Neural cell (in vitro differentiated cells): ENCODE measurements at regions not wholly inside any gene's neighbourhood (a gene's known extent, or its start where the extent isn't known, plus 50 kb on each side); places are given as distances from the start of the nearest gene placed in this dataset.

Experiments used
- H2AFZ ChIP-seq: fragments of 200-600, 300-800 bp; sonication (generic), shearing (Covaris generic); 2 replicates; pipeline ENCODE4 v1.6.0; 2014; ENCODE audit warnings: low read depth, mild to moderate bottlenecking, antibody characterized with exemption, low read length, moderate library complexity
- H3F3A ChIP-seq: fragments of 200-600 bp; shearing (Covaris generic); 2 replicates; pipeline ENCODE4 v1.6.1; 2016; ENCODE audit warnings: mild to moderate bottlenecking, moderate library complexity, mixed read lengths, antibody characterized with exemption, low read length; ENCODE audit not compliant: insufficient read depth, poor library complexity, severe bottlenecking
- H3K27ac ChIP-seq: fragments of 200-600, 300-800 bp; sonication (generic), shearing (Covaris generic); 2 replicates; pipeline ENCODE4 v1.5.1; 2014; ENCODE audit warnings: mild to moderate bottlenecking, low read length, moderate library complexity
- H3K27me3 ChIP-seq: fragments of 300-800, 200-600 bp; sonication (generic), shearing (Covaris generic); 2 replicates; pipeline ENCODE4 v1.6.0; 2014; ENCODE audit warnings: mild to moderate bottlenecking, low read depth, low read length, moderate library complexity; ENCODE audit not compliant: insufficient read depth
- H3K36me3 ChIP-seq: fragments of 300-800, 200-600 bp; sonication (generic), shearing (Covaris generic); 2 replicates; pipeline ENCODE4 v1.5.1; 2014; ENCODE audit warnings: mild to moderate bottlenecking, antibody characterized with exemption, low read length, moderate library complexity; ENCODE audit not compliant: insufficient read depth
- H3K4me2 ChIP-seq: fragments of 300-800, 200-600 bp; sonication (generic), shearing (Covaris generic); 2 replicates; pipeline ENCODE4 v1.6.0; 2014; ENCODE audit warnings: mild to moderate bottlenecking, low read length
- H3K4me3 ChIP-seq: fragments of 300-800, 200-600 bp; sonication (generic), shearing (Covaris generic); 2 replicates; pipeline ENCODE4 v1.5.1; 2014; ENCODE audit warnings: mild to moderate bottlenecking, low read length, moderate library complexity
- H3K79me2 ChIP-seq: fragments of 200-600 bp; shearing (Covaris generic); replicated peaks from 2 replicates; pipeline ENCODE4 v1.6.0; 2014; ENCODE audit warnings: mild to moderate bottlenecking, low read length, moderate library complexity; ENCODE audit not compliant: insufficient read depth
- H3K9ac ChIP-seq: fragments of 300-800, 200-600 bp; sonication (generic), shearing (Covaris generic); 2 replicates; pipeline ENCODE4 v1.6.1; 2016; ENCODE audit warnings: mild to moderate bottlenecking, low read length, mixed read lengths
- H3K9me2 ChIP-seq: fragments of 200-600 bp; shearing (Covaris generic); 2 replicates; pipeline ENCODE4 v1.6.1; 2016; ENCODE audit warnings: mild to moderate bottlenecking, low read length, mixed read lengths; ENCODE audit not compliant: insufficient read depth
- H3K9me3 ChIP-seq: fragments of 200-600, 300-800 bp; sonication (generic), shearing (Covaris generic); 2 replicates; pipeline ENCODE4 v1.6.1; 2016; ENCODE audit warnings: mild to moderate bottlenecking, mixed run types, low read length, moderate library complexity, mixed read lengths
- H4K20me1 ChIP-seq: fragments of 200-600 bp; shearing (Covaris generic); 2 replicates; pipeline ENCODE4 v1.6.1; 2016; ENCODE audit warnings: mild to moderate bottlenecking, mixed run types; ENCODE audit not compliant: insufficient read depth
- EP300 ChIP-seq: fragments of 450-650 bp; conservative IDR thresholded peaks from 2 replicates; pipeline ENCODE4 v1.6.1; 2014; ENCODE audit warnings: antibody characterized with exemption, mild to moderate bottlenecking, moderate library complexity; ENCODE audit not compliant: poor library complexity, severe bottlenecking
- EZH2 ChIP-seq: fragments of 200-600, 300-800 bp; shearing (Covaris generic), sonication (generic); IDR thresholded peaks from 2 replicates; pipeline ENCODE4 v1.6.1; 2014; ENCODE audit warnings: antibody characterized with exemption, low read length, borderline replicate concordance, mild to moderate bottlenecking; ENCODE audit not compliant: insufficient read depth, poor library complexity, severe bottlenecking
- MXI1 ChIP-seq: fragments of 450-650 bp; conservative IDR thresholded peaks from 2 replicates; pipeline ENCODE4 v1.6.1; 2014; ENCODE audit warnings: antibody characterized with exemption, mild to moderate bottlenecking; ENCODE audit not compliant: poor library complexity, severe bottlenecking
- POLR2AphosphoS5 ChIP-seq: IDR thresholded peaks from 2 replicates; pipeline ENCODE4 v1.6.1; 2012
- RAD21 ChIP-seq: fragments of 450-650 bp; conservative IDR thresholded peaks from 2 replicates; pipeline ENCODE4 v1.6.1; 2014; ENCODE audit warnings: antibody characterized with exemption, mild to moderate bottlenecking, moderate library complexity
- SMC3 ChIP-seq: fragments of 450-650 bp; conservative IDR thresholded peaks from 2 replicates; pipeline ENCODE4 v1.6.1; 2014; ENCODE audit warnings: antibody characterized with exemption, mild to moderate bottlenecking, moderate library complexity; ENCODE audit not compliant: poor library complexity
- TAF1 ChIP-seq: IDR thresholded peaks from 2 replicates; pipeline ENCODE4 v1.6.1; 2012; ENCODE audit warnings: low read depth
- TF ChIP-seq, protein P1 (sequence below): IDR thresholded peaks from 2 replicates; pipeline ENCODE4 v1.6.1; 2012; ENCODE audit warnings: borderline replicate concordance
- TF ChIP-seq, protein P2 (sequence below): fragments of 450-650 bp; IDR thresholded peaks from 2 replicates; pipeline ENCODE4 v1.5.1; 2014; ENCODE audit warnings: antibody characterized with exemption, mild to moderate bottlenecking, moderate library complexity; ENCODE audit not compliant: poor library complexity, severe bottlenecking

DNA sequence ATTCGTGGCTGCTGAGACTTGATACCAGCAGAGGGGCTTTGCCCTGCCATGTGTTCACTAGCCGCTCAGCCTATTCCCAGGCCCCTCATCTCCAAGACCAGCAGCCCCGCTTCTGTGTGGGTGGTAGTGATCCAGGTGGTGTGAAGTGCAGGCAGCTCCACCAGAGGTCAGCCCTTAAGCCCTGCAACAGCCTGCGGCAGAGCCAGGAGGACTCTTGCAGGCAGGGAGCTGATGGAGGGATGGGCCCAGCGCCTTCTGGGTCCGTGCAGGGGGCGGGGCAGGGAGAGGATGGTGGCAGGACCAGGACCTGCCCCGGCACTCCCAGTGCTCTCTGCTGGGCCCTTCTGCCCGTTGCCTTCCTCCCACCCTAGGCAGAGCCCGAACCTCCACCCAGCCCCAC lies 162.0 kb downstream of the SH3BP4 start:
- H3K79me2 ChIP-seq = no peaks in the 10 kb centered on the region
- H3K9me2 ChIP-seq = no peaks in the 10 kb centered on the region
- no peak overlapping the region for H2AFZ ChIP-seq
- TF ChIP-seq RAD21 = no peak
- TF ChIP-seq, protein P1, sequence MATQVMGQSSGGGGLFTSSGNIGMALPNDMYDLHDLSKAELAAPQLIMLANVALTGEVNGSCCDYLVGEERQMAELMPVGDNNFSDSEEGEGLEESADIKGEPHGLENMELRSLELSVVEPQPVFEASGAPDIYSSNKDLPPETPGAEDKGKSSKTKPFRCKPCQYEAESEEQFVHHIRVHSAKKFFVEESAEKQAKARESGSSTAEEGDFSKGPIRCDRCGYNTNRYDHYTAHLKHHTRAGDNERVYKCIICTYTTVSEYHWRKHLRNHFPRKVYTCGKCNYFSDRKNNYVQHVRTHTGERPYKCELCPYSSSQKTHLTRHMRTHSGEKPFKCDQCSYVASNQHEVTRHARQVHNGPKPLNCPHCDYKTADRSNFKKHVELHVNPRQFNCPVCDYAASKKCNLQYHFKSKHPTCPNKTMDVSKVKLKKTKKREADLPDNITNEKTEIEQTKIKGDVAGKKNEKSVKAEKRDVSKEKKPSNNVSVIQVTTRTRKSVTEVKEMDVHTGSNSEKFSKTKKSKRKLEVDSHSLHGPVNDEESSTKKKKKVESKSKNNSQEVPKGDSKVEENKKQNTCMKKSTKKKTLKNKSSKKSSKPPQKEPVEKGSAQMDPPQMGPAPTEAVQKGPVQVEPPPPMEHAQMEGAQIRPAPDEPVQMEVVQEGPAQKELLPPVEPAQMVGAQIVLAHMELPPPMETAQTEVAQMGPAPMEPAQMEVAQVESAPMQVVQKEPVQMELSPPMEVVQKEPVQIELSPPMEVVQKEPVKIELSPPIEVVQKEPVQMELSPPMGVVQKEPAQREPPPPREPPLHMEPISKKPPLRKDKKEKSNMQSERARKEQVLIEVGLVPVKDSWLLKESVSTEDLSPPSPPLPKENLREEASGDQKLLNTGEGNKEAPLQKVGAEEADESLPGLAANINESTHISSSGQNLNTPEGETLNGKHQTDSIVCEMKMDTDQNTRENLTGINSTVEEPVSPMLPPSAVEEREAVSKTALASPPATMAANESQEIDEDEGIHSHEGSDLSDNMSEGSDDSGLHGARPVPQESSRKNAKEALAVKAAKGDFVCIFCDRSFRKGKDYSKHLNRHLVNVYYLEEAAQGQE = no peak
- TF ChIP-seq EP300 = no peak
- TF ChIP-seq EZH2 = no peak
- TF ChIP-seq, protein P2, sequence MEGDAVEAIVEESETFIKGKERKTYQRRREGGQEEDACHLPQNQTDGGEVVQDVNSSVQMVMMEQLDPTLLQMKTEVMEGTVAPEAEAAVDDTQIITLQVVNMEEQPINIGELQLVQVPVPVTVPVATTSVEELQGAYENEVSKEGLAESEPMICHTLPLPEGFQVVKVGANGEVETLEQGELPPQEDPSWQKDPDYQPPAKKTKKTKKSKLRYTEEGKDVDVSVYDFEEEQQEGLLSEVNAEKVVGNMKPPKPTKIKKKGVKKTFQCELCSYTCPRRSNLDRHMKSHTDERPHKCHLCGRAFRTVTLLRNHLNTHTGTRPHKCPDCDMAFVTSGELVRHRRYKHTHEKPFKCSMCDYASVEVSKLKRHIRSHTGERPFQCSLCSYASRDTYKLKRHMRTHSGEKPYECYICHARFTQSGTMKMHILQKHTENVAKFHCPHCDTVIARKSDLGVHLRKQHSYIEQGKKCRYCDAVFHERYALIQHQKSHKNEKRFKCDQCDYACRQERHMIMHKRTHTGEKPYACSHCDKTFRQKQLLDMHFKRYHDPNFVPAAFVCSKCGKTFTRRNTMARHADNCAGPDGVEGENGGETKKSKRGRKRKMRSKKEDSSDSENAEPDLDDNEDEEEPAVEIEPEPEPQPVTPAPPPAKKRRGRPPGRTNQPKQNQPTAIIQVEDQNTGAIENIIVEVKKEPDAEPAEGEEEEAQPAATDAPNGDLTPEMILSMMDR = no peak
- no peak for TF ChIP-seq SMC3
- no peak for TF ChIP-seq TAF1
- TF ChIP-seq POLR2AphosphoS5 = no peak
- no peak for TF ChIP-seq MXI1
- no peaks in the 10 kb centered on the region for H3K36me3 ChIP-seq
- no peaks in the 10 kb centered on the region for H3K27me3 ChIP-seq
- H3K27ac ChIP-seq = no peak overlapping the region
- H3K4me2 ChIP-seq = no peak overlapping the region
- no peaks in the 10 kb centered on the region for H3F3A ChIP-seq
- no peaks in the 10 kb centered on the region for H4K20me1 ChIP-seq
- H3K9ac ChIP-seq = no peak overlapping the region
- H3K9me3 ChIP-seq = no peaks in the 10 kb centered on the region
- no peak overlapping the region for H3K4me3 ChIP-seq

DNA sequence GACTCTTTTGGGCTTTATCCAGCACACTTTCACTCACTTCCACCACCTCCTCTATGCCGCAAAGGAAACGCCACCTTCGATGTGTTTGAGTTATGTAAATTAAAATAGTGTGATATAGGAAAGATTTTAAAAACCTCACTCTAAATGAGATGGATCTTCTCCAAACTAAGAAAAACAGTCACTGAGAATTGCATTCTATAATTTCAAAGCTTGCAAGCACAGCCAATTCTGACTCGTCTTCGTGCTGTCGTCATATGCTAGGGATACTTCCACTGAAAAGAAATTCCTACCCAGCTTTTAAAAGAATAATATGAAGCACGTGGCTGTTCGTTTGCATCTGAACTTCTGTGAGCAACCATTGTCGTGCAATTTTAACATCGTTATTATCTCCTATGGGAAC lies 162.5 kb downstream of the SH3BP4 start:
- Histone ChIP-seq H3K9ac (no peak overlapping the region), H3K27ac (no peak overlapping the region), H3K4me2 (no peak overlapping the region), H3K27me3 (no peaks in the 10 kb centered on the region), H3K4me3 (no peak overlapping the region), H3K36me3 (no peaks in the 10 kb centered on the region), H3K79me2 (no peaks in the 10 kb centered on the region), H3F3A (no peaks in the 10 kb centered on the region), H3K9me3 (no peaks in the 10 kb centered on the region), H4K20me1 (no peaks in the 10 kb centered on the region), H3K9me2 (no peaks in the 10 kb centered on the region), H2AFZ (no peak overlapping the region)
- TF ChIP-seq, protein P2 = no peak
- TF ChIP-seq TAF1 (no peak), MXI1 (no peak), POLR2AphosphoS5 (no peak), SMC3 (no peak)
